H9 (cell line): ENCODE measurements at regions not wholly inside any gene's neighbourhood (a gene's known extent, or its start where the extent isn't known, plus 50 kb on each side); places are given as distances from the start of the nearest gene placed in this dataset.

Source experiments
- DNase-seq: peaks from one replicate; pipeline ENCODE4 v3.0.0-alpha.2; 2017
- H2AFZ ChIP-seq: one replicate; pipeline ENCODE4 v1.6.1; 2013; ENCODE audit warnings: mild to moderate bottlenecking, low read length, control low read depth, moderate library complexity
- H2AK5ac ChIP-seq: 2 replicates; pipeline ENCODE4 v1.6.1; 2013; ENCODE audit warnings: low read length, control low read depth, mixed read lengths; ENCODE audit not compliant: insufficient read length
- H2BK120ac ChIP-seq: one replicate; pipeline ENCODE4 v1.6.1; 2013; ENCODE audit warnings: low read depth, mild to moderate bottlenecking, low read length, control low read depth, inconsistent platforms; ENCODE audit not compliant: poor library complexity, severe bottlenecking
- H2BK12ac ChIP-seq: 2 replicates; pipeline ENCODE4 v1.6.1; 2013; ENCODE audit warnings: low read length, control low read depth, mixed read lengths, low read depth; ENCODE audit not compliant: insufficient read length
- H2BK15ac ChIP-seq: 2 replicates; pipeline ENCODE4 v1.6.1; 2013; ENCODE audit warnings: low read depth, low read length, control low read depth
- H2BK20ac ChIP-seq: one replicate; pipeline ENCODE4 v1.6.1; 2013; ENCODE audit warnings: low read depth, mild to moderate bottlenecking, low read length, control low read depth, inconsistent platforms; ENCODE audit not compliant: poor library complexity, severe bottlenecking
- H2BK5ac ChIP-seq: 2 replicates; pipeline ENCODE4 v1.6.1; 2013; ENCODE audit warnings: low read length, control low read depth, mixed read lengths; ENCODE audit not compliant: insufficient read length
- H3K14ac ChIP-seq: 2 replicates; pipeline ENCODE4 v1.6.1; 2013; ENCODE audit warnings: low read length, control low read depth; ENCODE audit not compliant: insufficient read depth
- H3K18ac ChIP-seq: 2 replicates; pipeline ENCODE4 v1.6.1; 2013; ENCODE audit warnings: low read depth, mild to moderate bottlenecking, mixed read lengths, low read length, control low read depth; ENCODE audit not compliant: insufficient read length
- H3K23ac ChIP-seq: 2 replicates; pipeline ENCODE4 v1.6.1; 2013; ENCODE audit warnings: low read length, control low read depth, mixed read lengths, low read depth; ENCODE audit not compliant: insufficient read length
- H3K23me2 ChIP-seq: 2 replicates; pipeline ENCODE4 v1.6.1; 2013; ENCODE audit warnings: low read depth, mild to moderate bottlenecking, mixed read lengths, low read length, control low read depth; ENCODE audit not compliant: insufficient read length, poor library complexity, severe bottlenecking
- H3K27ac ChIP-seq: 2 replicates; pipeline ENCODE4 v1.5.1; 2013; ENCODE audit warnings: low read length, control low read depth, mixed read lengths, low read depth; ENCODE audit not compliant: insufficient read length
- H3K27me3 ChIP-seq: 2 replicates; pipeline ENCODE4 v1.6.1; 2013; ENCODE audit warnings: low read length, control low read depth, inconsistent platforms; ENCODE audit not compliant: insufficient read depth
- H3K4ac ChIP-seq: 2 replicates; pipeline ENCODE4 v1.6.1; 2013; ENCODE audit warnings: low read depth, mild to moderate bottlenecking, control low read depth, inconsistent platforms, low read length, moderate library complexity
- H3K4me1 ChIP-seq: 2 replicates; pipeline ENCODE4 v1.6.1; 2013; ENCODE audit warnings: low read length, control low read depth, inconsistent platforms; ENCODE audit not compliant: insufficient read depth
- H3K4me2 ChIP-seq: 2 replicates; pipeline ENCODE4 v1.6.1; 2013; ENCODE audit warnings: low read length, control low read depth, mixed read lengths; ENCODE audit not compliant: insufficient read length, insufficient read depth
- H3K56ac ChIP-seq: 2 replicates; pipeline ENCODE4 v1.6.1; 2013; ENCODE audit warnings: low read depth, mild to moderate bottlenecking, mixed read lengths, low read length, control low read depth; ENCODE audit not compliant: insufficient read length
- H3K79me1 ChIP-seq: 2 replicates; pipeline ENCODE4 v1.6.1; 2013; ENCODE audit warnings: low read depth, mild to moderate bottlenecking, moderate library complexity, low read length, control low read depth, inconsistent platforms; ENCODE audit not compliant: insufficient read depth, poor library complexity, severe bottlenecking
- H3K79me2 ChIP-seq: 2 replicates; pipeline ENCODE4 v1.6.1; 2013; ENCODE audit warnings: low read length, control low read depth, inconsistent platforms; ENCODE audit not compliant: insufficient read depth
- H3K9ac ChIP-seq: 2 replicates; pipeline ENCODE4 v1.6.1; 2013; ENCODE audit warnings: low read length, control low read depth, mixed read lengths; ENCODE audit not compliant: insufficient read length; ENCODE audit errors: extremely low read depth
- H3K9me3 ChIP-seq: one replicate; pipeline ENCODE4 v1.6.1; 2013; ENCODE audit warnings: low read depth, low read length, inconsistent platforms; ENCODE audit not compliant: control insufficient read depth
- H3T11ph ChIP-seq: one replicate; pipeline ENCODE4 v1.6.1; 2013; ENCODE audit warnings: mild to moderate bottlenecking, low read length, control low read depth, inconsistent platforms
- H4K20me1 ChIP-seq: one replicate; pipeline ENCODE4 v1.6.1; 2013; ENCODE audit not compliant: control insufficient read depth, insufficient read length, insufficient read depth
- H4K5ac ChIP-seq: 2 replicates; pipeline ENCODE4 v1.6.1; 2013; ENCODE audit warnings: low read depth, mild to moderate bottlenecking, mixed read lengths, low read length, control low read depth; ENCODE audit not compliant: insufficient read length
- H4K8ac ChIP-seq: replicated peaks from 2 replicates; pipeline ENCODE4 v1.6.1; 2013; ENCODE audit warnings: low read length, control low read depth, mixed read lengths, low read depth; ENCODE audit not compliant: insufficient read length
- H4K91ac ChIP-seq: 2 replicates; pipeline ENCODE4 v1.6.1; 2013; ENCODE audit warnings: low read depth, mild to moderate bottlenecking, moderate library complexity, mixed read lengths, low read length, control low read depth; ENCODE audit not compliant: insufficient read length
- H3K27ac Mint-ChIP-seq, 3 experiments: 2 replicates in 2 of 3; 3 replicates in 1 of 3; pipeline ENCODE4 v1.8.0; 2020 to 2021; ENCODE audit warnings: mixed read lengths in 3 of 3, mild to moderate bottlenecking in 1 of 3, moderate library complexity in 1 of 3
- H3K27me3 Mint-ChIP-seq: 2 replicates; pipeline ENCODE4 v1.8.0; 2021; ENCODE audit warnings: low read depth, mild to moderate bottlenecking, moderate library complexity, mixed read lengths
- H3K36me3 Mint-ChIP-seq, 3 experiments: 2 replicates in 2 of 3; 3 replicates in 1 of 3; pipeline ENCODE4 v1.8.0; 2020 to 2021; ENCODE audit warnings: low read depth in 3 of 3, mixed read lengths in 3 of 3; ENCODE audit not compliant: insufficient read depth in 1 of 3
- H3K4me1 Mint-ChIP-seq, 2 experiments: 2 replicates each; pipeline ENCODE4 v1.8.0; 2020; ENCODE audit warnings: mixed read lengths in 2 of 2
- H3K4me3 Mint-ChIP-seq, 2 experiments: 2 replicates in 1 of 2; 3 replicates in 1 of 2; pipeline ENCODE4 v1.8.0; 2020 to 2021; ENCODE audit warnings: mild to moderate bottlenecking in 2 of 2, mixed read lengths in 2 of 2, moderate library complexity in 1 of 2
- H3K9me3 Mint-ChIP-seq, 2 experiments: 2 replicates in 1 of 2; 3 replicates in 1 of 2; pipeline ENCODE4 v1.8.0; 2020; ENCODE audit warnings: mild to moderate bottlenecking in 2 of 2, mixed read lengths in 2 of 2, moderate library complexity in 1 of 2
- CTCF ChIP-seq: fragments of 200-600 bp; sonication (generic); conservative IDR thresholded peaks from 3 replicates; pipeline ENCODE4 v1.8.0; 2021; ENCODE audit warnings: antibody characterized with exemption, mild to moderate bottlenecking
- WGBS: extraction: QIAGEN DNeasy Blood & Tissue Kit; methylation state at CpG from one replicate; pipeline ENCODE4 v1.1.7; 2013; ENCODE audit warnings: missing lambda C conversion rate, low lambda C conversion rate, mixed read lengths; ENCODE audit not compliant: insufficient read length; ENCODE audit errors: extremely low coverage; 5-methylcytosine and 5-hydroxymethylcytosine counted together

- Histone ChIP-seq H2BK15ac (no peak overlapping the region), H3K4me2 (no peak overlapping the region), H2BK5ac (no peak overlapping the region), H3K14ac (no peak overlapping the region), H4K20me1 (no peaks in the 10 kb centered on the region), H2AK5ac (no peak overlapping the region), H3K18ac (no peak overlapping the region), H3K4me1 (no peaks in the 10 kb centered on the region), H3K79me1 (no peaks in the 10 kb centered on the region), H2AFZ (no peak overlapping the region), H3K56ac (no peak overlapping the region), H3K23me2 (no peaks in the 10 kb centered on the region), H3K9me3 (no peaks in the 10 kb centered on the region), H4K91ac (no peak overlapping the region), H3K27ac (no peak overlapping the region), H2BK120ac (no peak overlapping the region), H3K9ac (no peak overlapping the region), H2BK20ac (no peak overlapping the region), H3K79me2 (no peaks in the 10 kb centered on the region), H2BK12ac (no peak overlapping the region), H4K8ac (no peak overlapping the region), H4K5ac (no peak overlapping the region), H3K4ac (no peak overlapping the region), H3K27me3 (no peaks in the 10 kb centered on the region), H3T11ph (no peak overlapping the region), H3K23ac (no peak overlapping the region)
- H3K9me3 Mint-ChIP-seq: no peaks in the 10 kb centered on the region
- no CpG with 5 or more reads among the region's 1 CpG for WGBS
- no peak for DNase-seq
- peaks cover 19% of the 10 kb centered on the region in 2 experiments for H3K4me1 Mint-ChIP-seq
- H3K4me3 Mint-ChIP-seq: no peak overlapping the region
- TF ChIP-seq CTCF: no peak
- no peak overlapping the region for H3K27ac Mint-ChIP-seq
- no peaks in the 10 kb centered on the region; the same call in 1 of the 2 replicates for H3K27me3 Mint-ChIP-seq
- no peaks in the 10 kb centered on the region; a peak in 1 of 7 replicates for H3K36me3 Mint-ChIP-seq
Observed at GRCh38 chr5:96067251-96067650, 105.6 kb upstream of the ELL2 start.
